ENCODE measurements at regions not wholly inside any gene's neighbourhood (a gene's known extent, or its start where the extent isn't known, plus 50 kb on each side); places are given as distances from the start of the nearest gene placed in this dataset.
"Not testable (repeated sequence)": the region's sequence is repeated elsewhere in the genome, so short reads cannot be mapped to it uniquely, and the experiment has no call there.

GRCh38 chr5:100641833-100642232 lies 106.7 kb downstream of the FAM174A start:
- no peak for DNase-seq

DNA sequence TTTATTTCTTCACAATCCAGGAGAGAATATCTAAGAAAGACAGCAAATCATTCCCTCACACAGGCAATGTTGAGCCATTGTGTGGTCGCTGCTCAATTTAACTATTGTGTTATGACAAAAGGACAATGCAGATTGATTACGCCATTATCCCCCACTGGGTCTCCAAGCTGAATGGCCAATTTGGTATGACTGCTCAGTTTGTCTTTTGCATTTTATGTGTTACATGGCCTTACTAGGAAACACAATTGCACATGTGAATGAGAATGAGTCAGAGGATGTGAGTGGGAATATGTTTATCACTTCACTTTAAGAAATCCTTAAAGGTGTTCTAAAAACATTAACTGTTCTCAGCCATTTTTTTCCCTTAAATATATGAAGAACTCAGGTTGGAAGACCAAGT lies 108.3 kb downstream of the FAM174A start:
- DNase-seq, result no peak

GRCh38 chr5:100644185-100644584 lies 109.0 kb downstream of the FAM174A start:
- no peak for DNase-seq

DNA sequence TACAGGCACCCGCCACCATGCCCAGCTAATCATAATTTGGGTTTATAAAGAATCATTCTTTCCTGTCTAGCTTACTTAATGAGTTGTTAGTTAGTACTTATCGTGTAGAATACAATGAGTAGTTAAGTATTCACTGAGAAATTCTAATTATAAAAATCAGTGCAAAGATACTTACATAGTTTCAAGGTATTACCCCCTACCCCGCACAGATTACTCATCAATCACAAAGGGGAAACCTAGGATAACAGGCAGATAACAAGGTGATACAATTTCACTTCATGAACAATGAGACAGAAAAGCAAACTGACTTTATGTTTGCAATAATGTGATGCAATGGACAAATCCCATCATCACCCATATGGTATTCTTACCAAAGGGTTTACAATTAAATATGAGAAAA lies 109.6 kb downstream of the FAM174A start:
- no peak for DNase-seq

GRCh38 chr5:100646011-100646410 lies 110.8 kb downstream of the FAM174A start:
- DNase-seq, result no peak

GRCh38 chr5:100646691-100647090 lies 111.5 kb downstream of the FAM174A start:
- no peak for DNase-seq

DNA sequence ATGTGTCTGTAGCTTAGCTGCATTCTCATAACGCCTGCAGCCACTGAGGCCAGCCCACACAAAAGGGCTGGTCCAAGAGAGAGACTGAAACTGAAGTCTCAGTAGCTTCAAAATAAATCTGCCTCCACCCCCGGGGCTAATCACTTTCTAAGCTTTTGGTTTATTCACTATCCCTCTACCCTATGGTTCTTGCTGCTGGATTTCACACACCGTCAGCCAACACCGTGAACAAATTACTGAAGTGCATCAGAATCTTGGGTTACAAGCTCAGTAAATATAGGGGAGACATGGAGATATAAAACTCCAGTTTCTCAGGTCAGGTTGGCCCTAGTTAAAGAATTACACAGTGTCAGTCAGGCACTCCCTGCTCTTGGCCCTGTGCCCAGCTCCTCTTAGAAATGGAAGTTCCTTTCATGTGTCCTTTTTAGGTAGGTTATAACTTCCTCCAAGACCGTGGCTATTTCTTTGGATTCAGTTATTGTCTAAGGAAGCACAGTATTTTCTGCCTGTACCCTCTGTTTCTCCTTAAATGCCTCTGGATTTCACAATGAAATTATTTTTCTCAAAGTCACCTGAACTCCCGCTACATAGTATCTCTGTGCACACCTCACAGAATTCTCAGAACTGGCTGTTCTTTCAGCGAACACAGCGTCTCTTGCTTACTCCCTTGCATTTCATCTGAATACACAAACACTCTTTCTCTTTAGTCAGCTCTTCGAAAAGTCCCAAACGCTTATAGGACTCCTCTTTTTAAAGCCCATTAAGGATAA lies 112.5 kb downstream of the FAM174A start:
- DNase-seq, result peak; percentile 15

DNA sequence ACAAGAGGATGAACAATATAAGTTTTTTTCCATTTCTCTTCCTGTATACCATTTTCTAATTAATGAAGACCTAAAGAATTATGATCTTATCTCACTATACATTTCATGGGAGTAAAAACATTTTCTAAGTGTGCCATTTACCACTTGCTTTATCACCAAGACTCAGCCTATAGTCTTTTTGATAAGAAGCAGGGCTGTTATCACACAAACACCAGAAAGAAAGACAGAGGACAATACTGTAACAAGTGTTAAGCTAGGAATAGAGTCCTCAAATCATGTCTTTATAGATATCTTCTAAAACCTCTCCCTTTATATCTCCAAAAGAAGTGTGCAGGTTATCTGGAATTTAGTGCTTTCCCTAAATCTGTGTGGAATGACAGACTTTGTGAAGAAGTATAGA lies 119.7 kb downstream of the FAM174A start:
- no peak for DNase-seq

- DNase-seq, result not testable (repeated sequence)
These were observed 121.6 kb downstream of the FAM174A start for GRCh38 chr5:100656771-100657170.

DNA sequence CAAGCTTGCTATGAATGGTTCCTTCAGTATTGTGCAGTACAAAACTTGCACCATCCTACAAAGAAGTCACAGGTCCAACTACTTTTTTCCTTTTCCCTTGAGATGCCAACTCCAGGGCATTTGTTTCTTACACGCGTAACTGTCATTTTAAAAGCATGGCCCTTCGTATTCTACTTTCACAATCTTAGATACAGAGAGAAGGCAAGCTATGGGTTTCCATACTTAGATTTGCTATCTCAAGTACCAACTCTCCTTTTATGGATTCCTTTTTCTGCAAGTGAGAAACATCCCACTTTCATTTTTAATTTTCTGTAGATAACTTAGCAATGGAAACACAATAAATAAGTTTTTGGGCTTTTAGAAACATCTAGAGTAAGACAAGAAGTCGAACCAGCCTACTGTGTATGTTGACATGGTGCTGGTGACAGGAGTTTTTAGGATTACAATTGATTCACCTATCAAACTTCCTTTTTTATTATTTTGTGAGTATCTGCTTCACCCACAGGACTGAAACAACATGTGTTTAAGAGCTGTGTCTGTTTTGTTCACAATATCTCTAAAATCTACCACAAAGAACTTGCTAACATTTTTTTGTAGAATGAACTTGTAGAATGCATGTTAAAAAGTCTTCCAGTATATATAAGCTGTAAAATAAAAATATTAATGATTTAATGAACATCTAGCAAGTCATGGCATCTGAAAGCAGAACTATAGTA lies 124.1 kb downstream of the FAM174A start:
- no peak for DNase-seq

DNA sequence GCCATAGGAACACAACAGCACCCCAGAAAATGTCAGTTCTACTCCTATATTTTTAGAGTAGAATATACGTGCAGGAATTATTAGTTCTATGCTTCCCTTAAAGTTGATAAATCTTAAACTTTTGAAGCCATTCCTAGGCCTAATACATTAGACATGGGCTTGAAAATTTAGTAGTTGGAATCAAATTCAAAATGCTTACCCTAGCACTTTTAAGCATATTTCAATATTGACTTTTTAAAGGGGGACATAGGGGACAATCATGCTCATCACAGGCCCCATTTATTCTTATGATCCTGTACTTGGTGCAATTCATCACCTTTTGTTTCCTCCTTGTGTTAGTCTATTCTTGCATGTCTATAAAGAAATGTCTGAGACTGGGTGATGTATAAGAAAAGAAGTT lies 129.0 kb downstream of the FAM174A start:
- DNase-seq, result no peak

DNA sequence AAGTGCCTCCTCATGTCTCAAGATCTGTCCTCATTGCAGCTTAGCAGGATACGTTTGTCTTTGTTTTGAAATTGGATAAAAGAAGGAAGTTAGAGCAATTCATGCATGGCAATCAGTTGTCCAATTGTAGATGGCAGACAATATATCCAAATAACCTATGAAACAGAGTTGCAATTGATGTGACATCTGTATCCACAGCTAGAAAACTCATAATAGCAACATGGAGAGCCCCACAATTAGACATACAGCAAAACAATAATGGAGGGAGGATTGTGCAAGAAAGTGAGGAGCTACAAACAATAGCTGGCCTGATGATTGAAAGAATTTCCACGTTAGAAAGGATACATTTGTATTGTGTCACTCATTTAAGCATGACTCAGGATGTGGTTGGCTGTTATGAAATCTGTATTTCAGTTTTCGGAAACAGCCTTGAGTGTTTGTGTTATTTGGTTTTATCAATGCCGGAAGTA lies 132.0 kb downstream of the FAM174A start:
- DNase-seq, result peak; percentile 51

DNA sequence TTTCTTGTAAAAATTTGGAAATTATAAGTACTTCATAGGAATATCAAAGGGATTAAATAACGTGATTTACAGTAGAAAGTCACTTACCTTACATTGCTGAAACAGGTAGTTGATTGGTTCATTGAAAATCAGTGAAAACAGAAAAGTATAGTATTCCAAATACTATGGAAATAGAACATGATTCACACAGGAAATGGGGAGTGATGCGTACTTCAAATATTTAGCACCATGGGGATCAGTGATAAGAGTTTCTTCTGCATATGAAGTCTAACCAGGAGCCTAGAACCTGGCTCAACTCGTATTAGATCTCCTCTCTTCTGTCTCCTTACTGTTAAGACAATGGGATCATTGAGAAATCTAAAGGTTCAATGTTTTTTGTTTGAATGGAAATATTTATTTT lies 133.3 kb downstream of the FAM174A start:
- no peak for DNase-seq

GRCh38 chr5:100676817-100677631 lies 141.8 kb downstream of the FAM174A start:
- DNase-seq, result no peak

DNA sequence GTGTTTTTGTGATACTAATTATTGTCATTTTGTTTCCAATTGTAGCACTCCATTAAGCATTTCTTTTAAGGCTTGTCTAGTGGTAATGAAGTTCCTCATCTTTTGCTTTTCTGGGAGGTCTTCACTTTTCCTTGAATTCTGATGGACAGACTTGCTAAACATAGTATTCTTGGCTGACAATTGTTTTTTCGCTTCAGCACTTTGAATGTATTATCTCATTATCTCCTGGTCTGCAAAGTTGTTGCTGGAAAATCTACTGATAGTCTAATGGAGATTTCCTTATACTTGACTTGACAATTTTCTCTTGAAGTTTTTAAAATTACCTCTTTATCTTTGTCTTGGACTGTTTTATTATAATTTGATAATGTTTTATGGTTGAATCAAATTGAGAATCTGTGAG lies 147.5 kb downstream of the FAM174A start:
- DNase-seq, result no peak

DNA sequence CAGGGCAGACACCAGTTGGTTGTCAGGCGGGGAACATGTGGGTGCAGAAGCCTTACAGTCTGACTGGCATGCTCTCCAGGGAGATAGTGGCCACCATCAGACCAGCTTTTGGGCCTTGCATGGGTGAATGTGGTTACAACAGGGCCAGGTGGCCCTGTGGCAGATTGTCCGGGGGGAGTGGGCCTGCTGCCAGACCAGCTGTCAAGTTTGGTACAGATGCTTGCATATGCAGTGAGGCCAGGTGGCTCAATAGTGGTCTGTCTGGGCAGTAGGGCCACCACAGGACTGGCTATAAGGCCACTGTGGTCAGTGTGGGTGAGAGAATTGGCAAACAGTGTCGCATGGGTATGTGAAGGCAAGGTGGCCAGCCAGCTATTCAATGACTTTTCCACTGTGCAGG lies 148.7 kb downstream of the FAM174A start:
- DNase-seq, result no peak

DNA sequence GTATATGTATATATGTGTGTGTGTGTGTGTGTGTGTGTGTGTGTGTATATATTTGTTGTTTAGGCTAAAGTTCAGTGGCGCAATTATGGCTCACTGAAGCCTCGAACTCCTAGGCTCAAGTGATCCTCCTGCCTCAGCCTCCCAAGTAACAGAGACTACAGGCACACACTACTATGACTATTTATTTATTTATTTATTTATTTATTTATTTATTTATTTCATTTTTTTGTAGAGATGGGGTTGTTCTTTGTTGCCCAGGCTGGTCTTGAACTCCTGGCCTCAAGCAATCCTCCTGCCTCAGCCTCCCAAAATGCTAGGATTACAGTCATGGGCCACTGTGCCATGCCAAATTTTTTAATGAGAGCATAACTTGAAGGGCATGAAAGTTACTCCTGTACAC lies 149.9 kb downstream of the FAM174A start:
- not testable (repeated sequence) for DNase-seq

DNA sequence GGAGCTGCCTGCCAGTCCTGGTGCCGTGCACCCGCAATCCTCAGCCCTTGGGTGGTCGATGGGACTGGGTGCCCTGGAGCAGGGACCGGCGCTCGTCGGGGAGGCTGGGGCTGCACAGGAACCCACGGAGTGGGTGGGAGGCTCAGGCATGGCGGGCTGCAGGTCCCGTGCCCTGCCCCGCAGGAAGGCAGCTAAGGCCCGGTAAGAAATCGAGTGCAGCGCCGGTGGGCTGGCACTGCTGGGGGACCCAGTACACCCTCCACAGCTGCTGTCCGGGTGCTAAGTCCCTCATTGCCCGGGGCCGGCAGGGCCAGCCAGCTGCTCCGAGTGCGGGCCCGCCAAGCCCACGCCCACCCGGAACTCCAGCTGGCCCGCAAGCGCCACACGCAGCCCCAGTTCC lies 153.7 kb downstream of the FAM174A start:
- DNase-seq, result not testable (repeated sequence)

DNA sequence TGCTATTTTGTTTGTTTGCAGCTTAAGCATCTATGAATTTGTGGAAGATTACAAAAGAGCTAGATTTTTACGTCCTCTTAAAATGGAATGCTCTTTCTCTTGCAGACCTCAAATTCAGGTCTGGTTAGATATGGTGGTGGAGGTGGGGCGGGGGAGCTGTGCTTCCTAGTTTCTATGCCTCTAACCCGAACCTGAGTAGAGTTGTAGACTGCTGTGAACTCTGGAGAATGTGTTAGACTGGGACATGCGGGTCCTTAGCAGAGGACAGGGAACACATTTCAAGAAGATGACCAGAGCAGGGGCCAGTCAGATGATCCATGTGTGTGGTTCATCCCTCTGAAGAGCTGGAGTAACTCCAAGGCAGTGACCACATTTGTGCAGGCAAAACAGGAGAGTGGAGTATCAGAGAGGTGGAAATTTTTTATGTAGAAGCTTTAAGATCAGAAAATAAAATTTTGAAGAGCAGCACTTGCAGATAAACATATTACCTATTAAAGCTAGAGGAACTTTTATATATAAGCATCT lies 154.9 kb downstream of the FAM174A start:
- no peak for DNase-seq

GRCh38 chr5:100691085-100691484 lies 155.9 kb downstream of the FAM174A start:
- DNase-seq, result no peak

DNA sequence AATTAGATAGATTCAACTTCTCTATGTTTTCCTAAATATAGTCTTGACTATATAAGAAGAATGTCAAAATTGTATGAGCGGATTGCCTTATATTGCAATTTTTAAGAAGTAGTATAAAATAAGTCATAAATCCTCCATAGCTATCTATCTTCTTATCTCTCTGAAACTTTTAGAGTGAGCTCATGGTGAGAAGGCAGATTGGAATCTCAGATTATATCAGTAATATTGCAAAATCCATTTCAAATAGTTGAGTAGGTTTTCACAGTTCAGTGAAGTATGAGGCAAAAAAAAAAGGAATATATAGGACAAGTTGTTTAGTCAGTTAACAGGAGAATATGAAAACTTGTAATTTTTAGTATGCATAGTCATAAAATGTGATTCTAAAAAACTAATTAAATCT lies 156.4 kb downstream of the FAM174A start:
- no peak for DNase-seq

DNA sequence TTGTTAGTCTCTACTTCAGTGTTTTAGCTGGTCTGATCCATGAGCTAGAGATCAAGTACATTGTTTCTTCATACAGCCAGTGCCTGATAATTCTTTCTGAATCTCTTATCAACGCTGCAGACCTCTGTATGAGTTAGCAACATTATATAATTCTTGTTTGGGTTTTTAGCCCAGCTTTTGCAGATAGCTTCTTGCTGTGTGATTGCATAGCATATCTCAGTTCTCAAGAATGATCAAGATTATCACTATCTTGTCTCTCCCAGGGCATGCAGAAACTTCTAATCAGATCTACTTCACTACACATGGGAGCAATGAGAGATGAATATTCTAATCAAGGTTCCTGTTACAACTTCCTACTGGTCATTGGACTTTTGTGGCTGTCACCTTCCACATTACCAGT lies 158.3 kb downstream of the FAM174A start:
- DNase-seq, result no peak

DNA sequence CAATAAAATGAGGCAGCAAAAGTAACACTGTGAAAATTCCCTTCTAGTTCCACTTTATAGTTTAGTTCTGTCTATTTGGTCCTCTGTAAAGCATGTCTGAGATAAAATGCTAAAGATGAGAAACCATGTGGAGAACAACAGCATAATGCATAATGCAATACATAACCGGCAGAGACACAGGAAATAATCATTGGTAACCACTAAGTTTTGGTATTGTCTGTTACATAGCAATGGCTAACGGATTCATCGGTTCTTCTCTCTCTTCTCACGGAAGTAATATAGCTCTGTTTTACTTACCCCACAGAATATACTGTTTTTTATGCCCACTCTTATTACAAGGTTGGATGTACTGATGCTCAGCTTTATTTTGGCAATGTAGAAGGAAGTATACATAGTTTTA lies 158.9 kb downstream of the FAM174A start:
- no peak for DNase-seq

All from CD4-positive, alpha-beta T cell treated with Interleukin-12 subunit alpha and Interleukin-12 subunit beta, for 1 hour (primary cell).